ENCODE measurements at regions not wholly inside any gene's neighbourhood (a gene's known extent, or its start where the extent isn't known, plus 50 kb on each side); places are given as distances from the start of the nearest gene placed in this dataset.

DNA sequence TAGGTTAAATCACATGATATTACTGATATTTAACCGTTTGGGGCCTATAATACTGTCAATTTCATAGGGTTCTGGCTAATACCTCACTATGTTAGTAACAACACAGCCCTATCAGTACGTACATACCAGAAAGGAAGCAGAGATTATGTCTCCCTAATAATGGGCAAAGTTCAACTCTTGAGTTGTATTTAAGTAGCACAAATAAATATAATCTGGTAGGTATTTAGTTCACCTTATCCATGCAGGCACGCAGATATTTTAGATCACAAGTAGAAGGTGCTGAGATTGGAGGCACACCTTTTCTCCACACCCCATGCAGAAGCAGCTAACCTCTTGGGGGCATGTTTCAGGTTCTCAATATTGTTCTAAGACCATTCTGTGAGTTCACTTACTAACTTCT, 118.9 kb downstream of the IRS1 start:
- no peak for DNase-seq (ENCODE audit: low read depth)

DNA sequence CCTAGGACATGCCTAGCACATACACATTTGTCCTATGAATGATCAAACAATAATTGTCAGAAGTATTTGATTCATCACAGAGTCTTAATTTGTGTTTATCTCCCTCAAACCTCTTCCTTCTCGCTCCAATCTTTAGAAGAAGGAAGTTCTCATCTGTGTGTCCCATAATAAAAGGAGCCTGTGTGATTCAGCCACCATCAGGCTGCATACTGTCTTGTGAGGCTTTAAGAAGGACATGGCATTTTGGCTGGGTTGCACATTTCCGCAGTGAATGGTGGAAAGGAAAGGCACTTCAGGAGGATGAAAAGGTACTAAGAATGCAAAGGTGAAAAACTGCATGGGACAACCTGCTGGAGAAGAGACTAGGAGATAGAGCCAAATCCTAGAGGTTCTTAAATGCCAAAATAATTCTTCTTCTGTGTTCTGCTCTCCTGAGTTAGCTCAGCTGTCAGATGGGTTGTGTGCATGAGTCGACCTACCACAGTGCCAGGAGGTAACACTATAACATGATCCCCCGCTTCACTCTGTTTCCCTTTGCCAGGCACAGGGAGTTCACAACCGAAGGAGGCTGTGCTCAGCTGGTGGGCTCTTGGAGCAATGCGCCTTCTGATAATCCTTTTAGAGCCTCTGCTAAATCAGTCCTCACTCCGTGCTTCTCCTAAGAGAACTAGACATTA, 120.1 kb downstream of the IRS1 start:
- DNase-seq (ENCODE audit: low read depth), result no peak

GRCh38 chr2:226678422-226678821, 121.2 kb downstream of the IRS1 start:
- DNase-seq (ENCODE audit: low read depth), result no peak

GRCh38 chr2:226677080-226677479, 122.5 kb downstream of the IRS1 start:
- no peak for DNase-seq (ENCODE audit: low read depth)

GRCh38 chr2:226676618-226677017, 123.0 kb downstream of the IRS1 start:
- no peak for DNase-seq (ENCODE audit: low read depth)

DNA sequence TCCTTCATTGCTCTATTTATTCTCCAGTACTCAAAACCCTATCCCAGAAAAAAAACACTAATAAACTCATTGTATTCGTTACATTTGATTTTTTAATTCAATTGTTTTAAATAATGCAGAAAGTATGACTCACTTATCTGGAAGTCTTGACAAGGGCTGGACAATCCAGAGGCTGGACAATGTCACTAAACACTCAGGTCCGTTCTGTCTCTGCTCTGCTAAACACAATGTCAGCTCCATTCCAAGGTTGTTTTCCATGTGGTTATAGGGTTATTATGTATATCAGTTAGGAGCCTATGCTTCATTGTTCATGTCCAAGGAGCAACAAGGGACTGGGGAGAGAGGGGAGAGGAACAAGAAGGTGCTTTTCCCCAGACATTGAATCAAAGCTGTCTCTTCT, 125.5 kb downstream of the IRS1 start:
- DNase-seq (ENCODE audit: low read depth), result no peak

GRCh38 chr2:226673314-226673723, 126.3 kb downstream of the IRS1 start:
- DNase-seq (ENCODE audit: low read depth), result no peak

DNA sequence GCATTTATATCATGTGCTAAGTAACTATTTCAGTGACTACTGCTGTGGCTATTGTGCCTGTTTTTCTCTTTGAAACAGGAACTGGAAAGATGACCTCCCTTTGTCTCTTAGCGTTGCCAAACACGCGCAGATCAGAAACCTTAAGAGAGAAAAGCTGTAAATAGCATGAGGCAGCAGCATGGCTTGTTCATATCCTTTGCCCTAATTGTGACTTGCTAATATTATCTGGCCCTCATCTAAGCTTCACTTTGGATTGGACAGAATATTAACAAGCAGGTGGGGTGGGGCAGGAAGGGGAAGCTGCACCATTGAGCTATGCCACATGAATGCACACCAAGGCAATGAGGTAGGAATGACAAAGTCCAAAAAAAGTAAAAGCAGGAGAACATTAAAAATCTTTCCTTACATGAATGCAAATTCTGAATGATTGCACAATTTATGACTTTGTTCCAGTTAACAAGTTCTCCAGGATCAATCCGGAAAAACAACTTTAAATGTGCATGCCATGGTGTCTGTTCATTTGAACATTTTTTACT, 128.4 kb downstream of the IRS1 start:
- no peak for DNase-seq (ENCODE audit: low read depth)

DNA sequence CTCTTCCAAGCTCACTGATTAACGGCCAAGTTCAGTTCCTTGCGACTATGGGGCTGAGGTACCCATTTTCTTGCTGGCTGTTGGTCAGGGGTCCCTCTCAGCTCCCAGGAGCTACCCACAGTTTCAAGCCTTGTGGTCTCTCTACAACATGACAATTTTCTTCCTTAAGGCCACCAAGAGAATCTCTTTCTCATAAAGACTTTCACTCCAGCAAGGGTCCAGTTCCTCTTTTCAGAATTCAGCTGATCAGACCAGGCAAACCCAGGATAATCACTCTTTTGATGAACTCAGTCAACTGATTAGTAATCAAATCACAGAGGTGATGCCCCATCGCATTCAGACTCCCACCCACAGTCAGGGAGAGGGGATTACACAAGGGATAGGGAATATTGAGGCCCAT, 129.7 kb downstream of the IRS1 start:
- DNase-seq (ENCODE audit: low read depth), result no peak

DNA sequence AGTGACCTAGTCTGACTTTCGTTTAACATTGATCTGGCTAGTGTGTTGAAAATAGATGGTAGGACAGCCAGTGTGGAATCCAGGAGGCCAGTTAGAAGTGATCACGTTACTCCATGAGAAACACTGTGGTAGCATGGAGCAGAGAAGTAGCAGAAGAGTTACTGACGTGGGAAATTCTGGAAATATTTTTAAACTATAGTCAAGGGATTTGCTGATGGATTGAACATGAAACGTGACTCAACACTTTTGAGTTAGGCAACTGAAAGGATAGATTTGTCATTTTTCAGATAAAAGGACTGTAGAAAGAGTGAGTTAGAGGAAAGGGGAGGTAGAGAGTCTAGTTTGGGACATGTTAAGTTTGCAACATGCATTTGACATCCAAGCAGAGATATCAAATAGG, 130.4 kb downstream of the IRS1 start:
- no peak for DNase-seq (ENCODE audit: low read depth)

DNA sequence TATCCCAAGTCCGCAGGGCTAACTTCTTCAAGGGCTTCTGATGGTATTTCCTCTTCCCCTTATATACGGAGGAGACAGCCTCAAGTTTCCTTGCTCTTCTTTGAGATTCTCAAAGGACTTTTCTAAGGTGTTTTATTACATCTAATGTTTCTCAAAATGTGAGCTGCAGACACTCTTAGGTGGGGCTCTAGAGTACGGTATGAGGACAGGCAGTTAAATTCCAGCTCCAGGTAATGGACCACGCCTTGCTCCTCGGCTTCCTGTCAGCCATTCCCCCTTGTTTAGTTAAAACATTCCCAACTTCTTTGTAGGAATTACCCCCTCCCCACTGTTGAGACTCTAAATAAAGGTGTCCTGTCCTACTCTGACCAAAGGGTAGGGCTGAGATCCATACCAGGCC, 131.9 kb downstream of the IRS1 start:
- DNase-seq (ENCODE audit: low read depth), result no peak

- DNase-seq (ENCODE audit: low read depth), result no peak
These were observed 134.3 kb downstream of the IRS1 start for GRCh38 chr2:226665306-226665831.

- DNase-seq (ENCODE audit: low read depth), result no peak
These were observed 135.0 kb downstream of the IRS1 start for GRCh38 chr2:226664661-226665060.

- no peak for DNase-seq (ENCODE audit: low read depth)
These were observed 135.5 kb downstream of the IRS1 start for GRCh38 chr2:226664140-226664539.

DNA sequence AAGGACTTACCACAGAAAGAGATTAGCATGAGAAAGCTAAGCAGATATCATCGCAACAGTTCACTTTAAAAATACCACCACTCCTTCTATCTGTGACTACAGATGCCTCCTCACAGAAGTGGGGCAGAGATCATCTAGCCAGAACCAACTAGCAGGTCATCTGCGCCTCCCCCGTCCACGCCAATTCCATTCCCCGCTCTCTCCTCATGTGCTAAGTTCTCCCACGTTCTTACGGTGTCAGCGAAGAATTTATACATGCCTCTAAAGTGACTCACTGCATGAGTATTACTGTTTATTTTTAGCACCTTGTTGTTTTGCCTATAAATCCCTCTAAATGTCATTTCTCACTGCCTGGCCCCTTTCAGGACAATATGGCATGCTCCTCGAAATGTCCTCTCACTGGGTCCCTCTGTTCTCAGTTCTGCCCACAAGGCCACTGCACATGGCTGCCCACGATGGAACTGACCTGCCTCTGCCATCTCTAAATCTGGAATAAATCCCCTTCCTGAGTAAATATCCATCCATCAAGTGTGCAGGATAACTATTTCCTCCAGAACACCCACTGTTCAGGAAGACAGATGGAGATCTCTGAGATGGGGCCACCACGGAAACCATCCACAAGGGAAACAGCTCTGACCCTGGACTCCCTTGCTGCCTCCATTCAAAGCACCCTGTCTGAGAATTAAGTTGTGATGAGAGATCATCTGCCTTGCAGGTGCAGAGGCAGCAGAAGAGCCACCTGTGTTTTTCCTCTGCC, 137.7 kb downstream of the IRS1 start:
- DNase-seq (ENCODE audit: low read depth), result no peak

GRCh38 chr2:226660526-226660925, 139.1 kb downstream of the IRS1 start:
- no peak for DNase-seq (ENCODE audit: low read depth)

DNA sequence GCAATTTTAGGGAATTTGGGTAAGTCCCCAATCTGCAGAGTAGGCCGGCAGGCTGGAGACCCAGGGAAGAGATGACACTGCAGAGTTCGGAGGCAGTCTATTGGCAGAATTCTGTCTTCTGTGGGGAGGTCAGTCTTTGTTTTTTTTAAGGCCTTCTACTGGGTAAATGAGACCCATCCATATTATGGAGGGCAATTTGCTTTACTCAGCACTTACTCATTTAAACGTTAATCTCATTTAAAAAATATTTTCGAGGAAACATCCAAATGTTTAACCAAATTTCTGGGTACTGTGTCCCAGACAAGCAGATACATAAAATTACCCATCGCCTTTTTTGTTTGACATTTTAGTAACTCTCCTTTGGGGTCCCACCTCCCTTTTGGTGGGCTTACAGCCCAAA, 139.5 kb downstream of the IRS1 start:
- DNase-seq (ENCODE audit: low read depth), result no peak

GRCh38 chr2:226659410-226659809, 140.2 kb downstream of the IRS1 start:
- DNase-seq (ENCODE audit: low read depth), result no peak

GRCh38 chr2:226658555-226658954, 141.1 kb downstream of the IRS1 start:
- DNase-seq (ENCODE audit: low read depth), result no peak

DNA sequence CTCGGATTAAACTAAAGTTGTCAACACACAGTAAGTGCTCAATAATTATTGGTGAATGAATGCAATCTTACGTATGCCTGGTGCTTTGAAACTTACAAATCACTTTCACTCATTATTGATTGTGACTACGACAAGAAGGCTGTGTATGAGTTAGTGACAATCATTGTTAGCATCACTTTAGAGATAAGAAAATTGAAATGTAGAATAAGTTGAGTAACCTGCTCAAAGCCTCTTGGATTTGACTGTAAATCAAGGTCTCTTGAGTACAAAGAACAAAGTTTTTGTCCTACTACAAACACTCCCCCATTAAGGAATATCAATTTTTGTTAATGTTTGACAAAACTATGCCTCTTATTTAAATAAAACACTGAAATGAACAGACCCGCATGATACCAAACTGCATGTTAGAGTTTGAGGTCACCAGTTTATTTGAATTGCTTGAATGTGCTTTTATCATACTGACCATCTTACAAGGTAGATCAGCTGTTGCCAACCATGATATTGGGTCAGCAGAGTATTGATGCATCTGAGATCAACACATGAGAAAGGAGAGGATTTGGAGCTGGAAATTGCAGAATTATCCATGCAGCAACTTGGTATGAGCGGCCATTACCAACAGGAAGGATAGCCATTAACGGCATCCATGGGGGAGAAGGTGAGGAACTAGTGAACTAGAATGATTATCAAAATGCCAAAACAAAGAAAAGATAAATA, 142.1 kb downstream of the IRS1 start:
- no peak for DNase-seq (ENCODE audit: low read depth)

DNA sequence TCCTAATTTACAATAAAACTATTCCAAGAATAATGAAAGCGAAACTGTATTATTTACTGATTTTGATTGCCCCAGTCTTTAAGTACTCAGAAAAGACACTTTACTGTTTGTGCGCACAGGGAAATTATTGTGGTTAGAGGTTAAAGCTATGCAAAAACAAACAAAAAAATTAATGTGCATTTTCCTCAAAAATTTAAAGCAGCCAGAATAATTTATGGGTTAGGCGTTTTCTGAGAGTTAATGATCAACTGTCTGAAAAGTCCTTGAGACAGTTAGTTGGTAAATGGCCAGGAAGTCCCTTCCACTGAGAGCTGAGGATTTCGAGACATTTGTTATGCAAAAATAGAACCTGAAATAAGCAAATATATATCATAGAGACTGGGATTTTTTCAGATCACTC, 143.3 kb downstream of the IRS1 start:
- no peak for DNase-seq (ENCODE audit: low read depth)

- DNase-seq (ENCODE audit: low read depth), result no peak
These were observed 143.7 kb downstream of the IRS1 start for GRCh38 chr2:226655871-226656270.
